Loucy (cell line): ENCODE measurements at regions not wholly inside any gene's neighbourhood (a gene's known extent, or its start where the extent isn't known, plus 50 kb on each side); places are given as distances from the start of the nearest gene placed in this dataset.

Experiments used
- H2AFZ ChIP-seq: fragments of 200-600 bp; sonication (generic); 2 replicates; pipeline ENCODE4 v1.6.0; 2016; ENCODE audit warnings: antibody characterized with exemption, mild to moderate bottlenecking, low read length, moderate library complexity
- H3F3A ChIP-seq: fragments of 200-600 bp; 2 replicates; pipeline ENCODE4 v1.6.0; 2016; ENCODE audit warnings: antibody characterized with exemption, low read depth, mild to moderate bottlenecking
- H3K27me3 ChIP-seq: fragments of 200-600 bp; sonication (generic); 2 replicates; pipeline ENCODE4 v1.6.1; 2014; ENCODE audit warnings: low read length, mild to moderate bottlenecking; ENCODE audit not compliant: insufficient read depth, poor library complexity, severe bottlenecking
- H3K36me3 ChIP-seq: fragments of 200-600 bp; sonication (generic); 2 replicates; pipeline ENCODE4 v1.6.1; 2016; ENCODE audit warnings: low read length; ENCODE audit not compliant: insufficient read depth
- H3K4me1 ChIP-seq: fragments of 200-600 bp; sonication (generic); 2 replicates; pipeline ENCODE4 v1.5.1; 2014; ENCODE audit warnings: low read length, mild to moderate bottlenecking; ENCODE audit not compliant: insufficient read depth, poor library complexity, severe bottlenecking
- H3K4me2 ChIP-seq: fragments of 200-600 bp; sonication (generic); 2 replicates; pipeline ENCODE4 v1.6.0; 2014; ENCODE audit warnings: antibody characterized with exemption, low read length, low read depth, mild to moderate bottlenecking; ENCODE audit not compliant: poor library complexity, severe bottlenecking
- H3K4me3 ChIP-seq: fragments of 200-600 bp; sonication (generic); 2 replicates; pipeline ENCODE4 v1.5.1; 2014; ENCODE audit warnings: low read length, mild to moderate bottlenecking, mixed read lengths; ENCODE audit not compliant: poor library complexity, severe bottlenecking
- H3K79me2 ChIP-seq: fragments of 200-600 bp; sonication (generic); 2 replicates; pipeline ENCODE4 v1.6.1; 2014; ENCODE audit warnings: low read length; ENCODE audit not compliant: insufficient read depth
- H3K9ac ChIP-seq: fragments of 200-600 bp; sonication (generic); 2 replicates; pipeline ENCODE4 v1.6.0; 2014; ENCODE audit warnings: mild to moderate bottlenecking, low read depth, low read length, moderate library complexity; ENCODE audit not compliant: poor library complexity, severe bottlenecking
- H3K9me2 ChIP-seq: fragments of 200-600 bp; sonication (generic); replicated peaks from 2 replicates; pipeline ENCODE4 v1.6.1; 2016; ENCODE audit warnings: low read depth, low read length, mixed read lengths
- H3K9me3 ChIP-seq: fragments of 200-600 bp; sonication (generic); 2 replicates; pipeline ENCODE4 v1.6.1; 2014; ENCODE audit warnings: mild to moderate bottlenecking, antibody characterized with exemption, low read length, low read depth; ENCODE audit not compliant: insufficient read depth
- H4K20me1 ChIP-seq: fragments of 200-600 bp; sonication (generic); 2 replicates; pipeline ENCODE4 v1.6.0; 2014; ENCODE audit warnings: antibody characterized with exemption, low read length, mild to moderate bottlenecking; ENCODE audit not compliant: insufficient read depth, poor library complexity, severe bottlenecking
- EZH2phosphoT487 ChIP-seq: fragments of 200-600 bp; IDR thresholded peaks from 2 replicates; pipeline ENCODE4 v1.6.1; 2018; ENCODE audit warnings: antibody characterized with exemption, mild to moderate bottlenecking, moderate library complexity, borderline replicate concordance
- TF ChIP-seq, protein P1 (sequence below): fragments of 200-600 bp; sonication (generic); conservative IDR thresholded peaks from 2 replicates; pipeline ENCODE4 v1.5.1; 2014; ENCODE audit warnings: mild to moderate bottlenecking, antibody characterized with exemption, low read length

DNA sequence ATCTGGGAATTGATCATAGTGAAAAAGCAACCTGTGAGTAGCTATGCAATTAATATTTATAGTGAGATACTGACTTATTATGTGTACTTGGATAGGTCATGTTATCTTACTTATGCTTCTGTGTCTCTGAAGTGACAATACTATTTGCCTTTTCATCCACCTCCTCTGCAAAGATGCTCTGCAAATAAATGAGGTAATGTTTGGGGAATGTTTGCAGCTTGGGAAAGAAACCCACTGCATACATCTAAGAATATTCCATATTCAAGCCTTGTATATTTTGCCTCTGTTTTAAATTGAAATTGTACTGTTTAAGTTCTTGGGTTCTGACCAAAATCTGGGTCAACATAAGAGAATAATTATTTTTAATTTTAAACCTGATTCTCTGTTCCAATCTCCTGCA lies 217.4 kb upstream of the DTNA start:
- Histone ChIP-seq H3K9me2 (no peaks in the 10 kb centered on the region), H3K4me3 (no peak overlapping the region), H3K4me1 (no peaks in the 10 kb centered on the region), H2AFZ (no peak overlapping the region), H3F3A (no peaks in the 10 kb centered on the region), H3K36me3 (no peaks in the 10 kb centered on the region), H3K27me3 (no peaks in the 10 kb centered on the region), H3K4me2 (no peak overlapping the region), H4K20me1 (no peaks in the 10 kb centered on the region), H3K9me3 (no peaks in the 10 kb centered on the region), H3K79me2 (no peaks in the 10 kb centered on the region), H3K9ac (no peak overlapping the region)
- no peak for TF ChIP-seq EZH2phosphoT487
- TF ChIP-seq, protein P1, sequence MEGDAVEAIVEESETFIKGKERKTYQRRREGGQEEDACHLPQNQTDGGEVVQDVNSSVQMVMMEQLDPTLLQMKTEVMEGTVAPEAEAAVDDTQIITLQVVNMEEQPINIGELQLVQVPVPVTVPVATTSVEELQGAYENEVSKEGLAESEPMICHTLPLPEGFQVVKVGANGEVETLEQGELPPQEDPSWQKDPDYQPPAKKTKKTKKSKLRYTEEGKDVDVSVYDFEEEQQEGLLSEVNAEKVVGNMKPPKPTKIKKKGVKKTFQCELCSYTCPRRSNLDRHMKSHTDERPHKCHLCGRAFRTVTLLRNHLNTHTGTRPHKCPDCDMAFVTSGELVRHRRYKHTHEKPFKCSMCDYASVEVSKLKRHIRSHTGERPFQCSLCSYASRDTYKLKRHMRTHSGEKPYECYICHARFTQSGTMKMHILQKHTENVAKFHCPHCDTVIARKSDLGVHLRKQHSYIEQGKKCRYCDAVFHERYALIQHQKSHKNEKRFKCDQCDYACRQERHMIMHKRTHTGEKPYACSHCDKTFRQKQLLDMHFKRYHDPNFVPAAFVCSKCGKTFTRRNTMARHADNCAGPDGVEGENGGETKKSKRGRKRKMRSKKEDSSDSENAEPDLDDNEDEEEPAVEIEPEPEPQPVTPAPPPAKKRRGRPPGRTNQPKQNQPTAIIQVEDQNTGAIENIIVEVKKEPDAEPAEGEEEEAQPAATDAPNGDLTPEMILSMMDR = no peak

DNA sequence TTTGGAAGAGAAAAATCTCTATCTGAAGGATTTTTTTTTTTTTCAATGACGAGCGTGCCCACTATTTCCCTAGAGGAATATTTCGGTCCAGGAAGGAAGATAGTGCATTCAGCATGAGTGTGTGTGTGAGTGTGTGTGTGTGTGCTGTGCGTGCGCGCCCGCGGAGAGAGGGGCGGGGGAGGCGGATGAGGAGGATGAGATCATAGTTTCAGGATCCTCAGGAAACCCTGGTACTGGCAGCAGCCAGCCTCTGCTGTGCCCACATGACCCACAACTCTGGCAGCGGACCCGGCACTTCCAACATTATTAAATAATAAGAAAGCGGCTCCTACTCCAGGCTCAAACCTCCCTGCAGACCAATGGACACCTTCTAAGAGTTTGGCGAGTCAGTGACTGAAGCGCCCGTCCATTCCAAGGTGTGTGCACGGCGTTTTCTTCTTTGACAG lies 217.0 kb upstream of the DTNA start:
- no peak overlapping the region for H3K4me2 ChIP-seq
- no peak overlapping the region for H2AFZ ChIP-seq
- no peaks in the 10 kb centered on the region for H3K4me1 ChIP-seq
- no peak overlapping the region for H3K9ac ChIP-seq
- no peak overlapping the region for H3K4me3 ChIP-seq
- no peaks in the 10 kb centered on the region for H3K36me3 ChIP-seq
- H4K20me1 ChIP-seq = no peaks in the 10 kb centered on the region
- H3F3A ChIP-seq = no peaks in the 10 kb centered on the region
- H3K9me2 ChIP-seq = no peaks in the 10 kb centered on the region
- H3K27me3 ChIP-seq = no peaks in the 10 kb centered on the region
- H3K9me3 ChIP-seq = no peaks in the 10 kb centered on the region
- H3K79me2 ChIP-seq = no peaks in the 10 kb centered on the region
- no peak for TF ChIP-seq EZH2phosphoT487
- TF ChIP-seq, protein P1 = no peak

DNA sequence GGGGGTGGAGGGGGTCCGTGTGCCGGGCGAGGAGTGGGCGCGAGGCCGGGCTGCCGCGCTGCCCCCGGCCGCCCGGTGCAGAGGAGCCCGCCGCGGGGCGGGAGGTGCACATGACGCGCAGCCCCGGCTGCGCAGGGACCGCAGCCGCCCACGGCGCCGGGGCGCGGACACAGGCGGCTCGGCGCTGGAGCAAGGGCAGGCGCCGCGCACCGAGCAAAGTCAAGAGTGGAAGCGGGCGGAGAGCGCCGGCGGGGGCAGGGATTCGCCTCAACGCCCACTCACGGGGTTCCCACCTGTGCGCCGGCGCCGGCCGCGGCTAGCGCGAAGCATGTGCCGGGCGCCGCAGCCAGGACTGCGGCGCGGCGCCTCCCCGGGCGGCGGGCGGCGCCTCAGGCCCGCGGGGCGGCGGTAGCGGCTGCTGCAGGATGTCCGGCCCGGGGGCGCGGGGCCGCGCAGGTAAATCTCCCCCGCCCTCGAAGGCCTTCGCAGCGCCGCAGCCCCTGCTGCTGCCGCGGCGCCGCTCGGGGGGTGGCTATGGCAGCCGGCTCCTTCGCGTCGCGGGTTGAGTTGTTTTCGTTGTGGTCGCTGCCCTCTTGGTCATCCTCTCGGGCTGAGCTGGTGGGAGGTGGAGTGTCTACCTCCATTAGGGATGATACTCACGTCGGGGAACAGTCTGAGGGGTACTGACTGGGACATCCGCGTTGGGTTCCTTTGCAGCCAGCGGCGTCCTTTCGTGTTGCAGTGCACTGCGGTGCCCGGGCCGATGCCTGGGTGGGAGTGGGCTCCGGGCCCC lies 216.3 kb upstream of the DTNA start:
- Histone ChIP-seq H3K79me2 (no peaks in the 10 kb centered on the region), H2AFZ (no peak overlapping the region), H3K9ac (no peak overlapping the region), H3K9me3 (no peaks in the 10 kb centered on the region), H3K36me3 (no peaks in the 10 kb centered on the region), H3K27me3 (no peaks in the 10 kb centered on the region), H3F3A (no peaks in the 10 kb centered on the region), H3K4me1 (no peaks in the 10 kb centered on the region), H3K9me2 (no peaks in the 10 kb centered on the region), H4K20me1 (no peaks in the 10 kb centered on the region), H3K4me2 (no peak overlapping the region), H3K4me3 (no peak overlapping the region)
- no peak for TF ChIP-seq EZH2phosphoT487
- TF ChIP-seq, protein P1 = no peak
